ENCODE measurements at regions not wholly inside any gene's neighbourhood (a gene's known extent, or its start where the extent isn't known, plus 50 kb on each side); places are given as distances from the start of the nearest gene placed in this dataset.
"Not testable (repeated sequence)": the region's sequence is repeated elsewhere in the genome, so short reads cannot be mapped to it uniquely, and the experiment has no call there.

DNA sequence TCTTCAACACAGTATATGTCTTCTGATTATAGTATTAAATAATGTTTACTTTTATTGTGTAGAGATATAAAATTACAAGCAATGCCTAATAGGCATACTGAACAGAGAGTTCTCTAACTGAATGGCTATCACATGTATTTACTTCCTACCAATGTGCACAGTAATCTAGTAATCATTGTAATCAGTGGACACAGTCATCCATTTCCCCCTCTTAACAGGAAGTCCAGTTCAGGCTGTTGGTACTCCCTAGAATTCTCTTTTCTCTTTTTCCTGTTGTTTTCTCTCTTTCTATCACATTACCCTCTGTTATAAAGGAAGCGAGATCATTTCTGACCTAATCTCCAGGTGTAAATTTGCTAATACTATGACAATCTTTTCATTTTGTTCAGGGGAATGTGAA is 172.5 kb downstream of the HTR1B start:
- Histone ChIP-seq H3K36me3 (no peaks in the 10 kb centered on the region), H3K27me3 (no peaks in the 10 kb centered on the region), H3K27ac (no peak overlapping the region), H3K4me1 (no peaks in the 10 kb centered on the region), H3K9me3 (no peaks in the 10 kb centered on the region), H3K4me3 (no peak overlapping the region)
- intact Hi-C loops (cut with DNase I): no loop called here
- DNase-seq (no peak), ATAC-seq (no peak), FAIRE-seq (no peak)
- 84 to 92% methylated on average over 1 of the region's 1 CpG for WGBS, 2 donors
- TF ChIP-seq, protein P1, sequence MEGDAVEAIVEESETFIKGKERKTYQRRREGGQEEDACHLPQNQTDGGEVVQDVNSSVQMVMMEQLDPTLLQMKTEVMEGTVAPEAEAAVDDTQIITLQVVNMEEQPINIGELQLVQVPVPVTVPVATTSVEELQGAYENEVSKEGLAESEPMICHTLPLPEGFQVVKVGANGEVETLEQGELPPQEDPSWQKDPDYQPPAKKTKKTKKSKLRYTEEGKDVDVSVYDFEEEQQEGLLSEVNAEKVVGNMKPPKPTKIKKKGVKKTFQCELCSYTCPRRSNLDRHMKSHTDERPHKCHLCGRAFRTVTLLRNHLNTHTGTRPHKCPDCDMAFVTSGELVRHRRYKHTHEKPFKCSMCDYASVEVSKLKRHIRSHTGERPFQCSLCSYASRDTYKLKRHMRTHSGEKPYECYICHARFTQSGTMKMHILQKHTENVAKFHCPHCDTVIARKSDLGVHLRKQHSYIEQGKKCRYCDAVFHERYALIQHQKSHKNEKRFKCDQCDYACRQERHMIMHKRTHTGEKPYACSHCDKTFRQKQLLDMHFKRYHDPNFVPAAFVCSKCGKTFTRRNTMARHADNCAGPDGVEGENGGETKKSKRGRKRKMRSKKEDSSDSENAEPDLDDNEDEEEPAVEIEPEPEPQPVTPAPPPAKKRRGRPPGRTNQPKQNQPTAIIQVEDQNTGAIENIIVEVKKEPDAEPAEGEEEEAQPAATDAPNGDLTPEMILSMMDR (IDR thresholded peaks at IDR 0.05): no peak

DNA sequence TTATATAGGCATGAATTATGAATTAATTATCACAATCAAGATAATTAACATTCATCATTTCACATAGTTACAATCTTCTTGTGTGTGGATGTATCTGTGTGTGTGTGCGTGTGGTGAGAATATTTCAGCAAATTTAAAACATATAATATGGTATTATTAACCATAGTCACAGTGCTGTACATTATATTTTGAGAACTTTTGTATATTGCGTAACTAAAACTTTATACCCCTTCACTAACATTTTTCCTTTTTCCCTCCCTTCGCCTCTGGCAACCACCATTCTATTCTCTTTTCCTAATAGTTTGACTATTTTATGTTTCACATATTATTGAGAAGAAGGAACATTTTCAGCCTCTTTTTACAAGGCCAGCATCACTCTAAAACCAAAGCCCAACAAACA is 176.8 kb downstream of the HTR1B start:
- Histone ChIP-seq H3K4me3 (no peak overlapping the region), H3K36me3 (no peaks in the 10 kb centered on the region), H3K27ac (no peak overlapping the region), H3K4me1 (no peaks in the 10 kb centered on the region), H3K27me3 (no peaks in the 10 kb centered on the region), H3K9me3 (no peaks in the 10 kb centered on the region)
- WGBS, 2 donors: 86 to 88% methylated on average over 3 of the region's 3 CpGs
- intact Hi-C loops (cut with DNase I): no loop called here
- no peak for DNase-seq
- no peak for ATAC-seq
- no peak for FAIRE-seq
- TF ChIP-seq, protein P1 (IDR thresholded peaks at IDR 0.05): no peak

DNA sequence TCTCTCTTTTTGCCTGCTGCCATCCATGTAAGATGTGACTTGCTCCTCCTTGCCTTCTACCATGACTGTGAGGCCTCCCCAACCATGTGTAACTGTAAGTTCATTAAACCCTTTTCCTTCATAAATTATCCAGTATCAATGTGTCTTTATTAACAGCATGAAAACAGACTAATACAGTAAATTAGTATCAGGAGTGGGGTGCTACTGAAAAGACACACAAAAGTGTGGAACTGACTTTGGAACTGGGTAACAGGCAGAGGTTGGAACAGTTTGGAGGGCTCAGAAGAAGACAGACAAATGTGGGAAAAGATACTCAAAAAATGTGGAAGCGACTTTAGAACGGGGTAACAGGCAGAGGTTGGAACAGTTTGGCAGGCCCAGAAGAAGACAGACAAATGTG is 189.4 kb downstream of the HTR1B start:
- H3K36me3 ChIP-seq: no peaks in the 10 kb centered on the region

DNA sequence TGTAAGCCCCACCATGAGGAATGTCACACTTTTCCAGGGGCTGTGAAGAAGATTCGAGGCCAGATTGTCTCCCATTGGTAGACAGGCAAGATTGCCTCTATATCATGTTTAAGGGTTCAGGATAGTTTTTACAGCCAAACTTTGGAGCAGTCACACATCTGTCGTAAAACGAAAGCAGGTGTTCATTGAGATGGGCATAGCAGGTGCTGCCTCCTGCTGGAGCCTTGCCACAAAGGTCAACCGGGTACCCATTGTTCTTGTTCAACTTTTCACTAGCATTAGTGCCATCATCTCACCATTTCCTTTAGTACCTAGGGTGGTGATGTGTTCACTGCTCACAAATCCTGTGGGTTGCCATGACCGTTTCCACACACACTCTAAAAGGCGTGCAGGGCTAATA is 198.3 kb downstream of the HTR1B start:
- Histone ChIP-seq H3K27ac (no peak overlapping the region), H3K9me3 (no peaks in the 10 kb centered on the region), H3K27me3 (no peaks in the 10 kb centered on the region), H3K4me1 (no peaks in the 10 kb centered on the region), H3K36me3 (no peaks in the 10 kb centered on the region), H3K4me3 (no peak overlapping the region)
- intact Hi-C loops (cut with DNase I): no loop called here
- DNase-seq (no peak), FAIRE-seq (no peak), ATAC-seq (no peak)
- TF ChIP-seq, protein P1 (IDR thresholded peaks at IDR 0.05): no peak
- WGBS, 2 donors: 67 to 72% methylated on average over 6 of the region's 6 CpGs

More for the DNA sequence above, 189.4 kb downstream of the HTR1B start:
- TF ChIP-seq, protein P1 (IDR thresholded peaks at IDR 0.05): no peak
- ATAC-seq (no peak), FAIRE-seq (no peak), DNase-seq (no peak)
- WGBS, 2 donors: 72 to 80% methylated on average over 2 of the region's 2 CpGs
- Histone ChIP-seq H3K9me3 (no peaks in the 10 kb centered on the region), H3K27me3 (no peaks in the 10 kb centered on the region), H3K27ac (no peak overlapping the region), H3K4me1 (no peaks in the 10 kb centered on the region), H3K4me3 (no peak overlapping the region)
- intact Hi-C loops (cut with DNase I): no loop called here

DNA sequence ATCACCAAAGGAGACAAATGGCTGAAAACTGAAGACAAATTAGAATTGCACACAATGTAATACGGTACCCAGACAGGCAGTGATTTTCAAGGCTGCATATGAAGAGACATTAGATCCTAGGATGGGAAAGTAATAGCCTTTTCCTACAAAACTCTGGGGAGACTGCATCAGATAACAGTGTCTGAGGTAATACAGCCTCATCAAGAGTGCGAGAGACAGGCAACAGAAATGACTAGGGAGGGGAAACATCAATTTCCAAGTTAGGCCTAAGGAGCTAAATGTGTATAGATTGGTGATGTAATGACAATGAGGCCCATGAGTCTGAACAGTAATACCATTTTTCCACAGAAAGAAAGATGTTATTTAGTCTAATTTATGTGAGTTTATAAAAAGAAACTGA is 200.3 kb downstream of the HTR1B start:
- intact Hi-C loops (cut with DNase I): no loop called here
- FAIRE-seq: no peak

DNA sequence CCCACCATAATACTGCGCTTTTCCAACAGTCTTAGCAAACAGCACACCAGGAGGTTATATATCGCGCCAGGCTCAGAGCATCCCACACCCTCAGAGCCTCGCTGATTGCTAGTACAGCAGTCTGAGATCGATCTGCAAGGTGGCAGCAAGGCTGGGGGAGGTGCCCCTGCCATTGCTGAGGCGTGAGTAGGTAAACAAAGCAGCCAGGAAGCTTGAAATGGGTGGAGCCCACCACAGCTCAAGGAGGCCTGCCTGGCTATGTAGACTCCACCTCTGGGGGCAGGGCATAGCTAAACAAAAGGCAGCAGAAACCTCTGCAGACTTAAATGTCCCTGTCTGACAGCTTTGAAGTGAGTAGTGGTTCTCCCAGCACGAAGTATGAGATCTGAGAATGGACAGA is 211.5 kb downstream of the HTR1B start:
- 69 to 74% methylated on average over 7 of the region's 7 CpGs for WGBS, 2 donors
- H3K36me3 ChIP-seq; intact Hi-C loops (cut with DNase I); H3K9me3 ChIP-seq; H3K27me3 ChIP-seq; H3K4me1 ChIP-seq; H3K4me3 ChIP-seq; H3K27ac ChIP-seq; DNase-seq; FAIRE-seq; ATAC-seq: not testable (repeated sequence)

More for the DNA sequence above, 200.3 kb downstream of the HTR1B start:
- H3K27ac ChIP-seq: no peak overlapping the region
- no peak overlapping the region for H3K4me3 ChIP-seq
- no peak for DNase-seq
- H3K36me3 ChIP-seq: no peaks in the 10 kb centered on the region
- no peaks in the 10 kb centered on the region for H3K4me1 ChIP-seq
- 85 to 87% methylated on average over 2 of the region's 2 CpGs for WGBS, 2 donors
- H3K27me3 ChIP-seq: no peaks in the 10 kb centered on the region
- no peaks in the 10 kb centered on the region for H3K9me3 ChIP-seq
- ATAC-seq: no peak
- TF ChIP-seq, protein P1 (IDR thresholded peaks at IDR 0.05): no peak
